C4-2B (cell line): ENCODE measurements at regions not wholly inside any gene's neighbourhood (a gene's known extent, or its start where the extent isn't known, plus 50 kb on each side); places are given as distances from the start of the nearest gene placed in this dataset.

ENCODE experiments used
- H3K27ac ChIP-seq: fragments of 450-650 bp; 2 replicates; pipeline ENCODE4 v1.5.1; 2017
- ZFX ChIP-seq: fragments of 450-650 bp; IDR thresholded peaks from 2 replicates; pipeline ENCODE4 v1.6.1; 2017
- TF ChIP-seq, protein P1 (sequence below): fragments of 450-650 bp; conservative IDR thresholded peaks from 2 replicates; pipeline ENCODE4 v1.5.1; 2017; ENCODE audit warnings: mild to moderate bottlenecking

DNA sequence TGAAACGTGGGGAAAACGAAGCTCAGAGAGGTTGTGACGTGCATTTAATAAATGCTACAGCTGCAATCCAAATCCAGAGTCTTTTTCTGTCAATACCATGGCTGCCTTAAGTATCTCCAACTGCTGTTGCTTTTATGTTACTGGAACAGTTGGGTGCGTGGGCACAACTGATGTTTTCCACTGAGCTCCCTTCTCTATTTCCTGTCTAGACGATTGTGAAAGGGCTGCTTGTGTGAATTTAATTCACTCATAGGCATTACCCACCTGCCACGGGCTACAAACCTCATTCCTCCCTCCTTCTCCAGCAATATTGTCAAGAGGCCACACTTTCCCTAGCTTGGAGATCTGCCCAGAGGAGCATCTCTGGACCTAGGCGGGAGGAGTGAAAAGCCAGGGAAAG lies 526.0 kb downstream of the MID1IP1 start:
- no peak overlapping the region for H3K27ac ChIP-seq
- TF ChIP-seq, protein P1, sequence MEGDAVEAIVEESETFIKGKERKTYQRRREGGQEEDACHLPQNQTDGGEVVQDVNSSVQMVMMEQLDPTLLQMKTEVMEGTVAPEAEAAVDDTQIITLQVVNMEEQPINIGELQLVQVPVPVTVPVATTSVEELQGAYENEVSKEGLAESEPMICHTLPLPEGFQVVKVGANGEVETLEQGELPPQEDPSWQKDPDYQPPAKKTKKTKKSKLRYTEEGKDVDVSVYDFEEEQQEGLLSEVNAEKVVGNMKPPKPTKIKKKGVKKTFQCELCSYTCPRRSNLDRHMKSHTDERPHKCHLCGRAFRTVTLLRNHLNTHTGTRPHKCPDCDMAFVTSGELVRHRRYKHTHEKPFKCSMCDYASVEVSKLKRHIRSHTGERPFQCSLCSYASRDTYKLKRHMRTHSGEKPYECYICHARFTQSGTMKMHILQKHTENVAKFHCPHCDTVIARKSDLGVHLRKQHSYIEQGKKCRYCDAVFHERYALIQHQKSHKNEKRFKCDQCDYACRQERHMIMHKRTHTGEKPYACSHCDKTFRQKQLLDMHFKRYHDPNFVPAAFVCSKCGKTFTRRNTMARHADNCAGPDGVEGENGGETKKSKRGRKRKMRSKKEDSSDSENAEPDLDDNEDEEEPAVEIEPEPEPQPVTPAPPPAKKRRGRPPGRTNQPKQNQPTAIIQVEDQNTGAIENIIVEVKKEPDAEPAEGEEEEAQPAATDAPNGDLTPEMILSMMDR = no peak
- TF ChIP-seq ZFX = no peak

DNA sequence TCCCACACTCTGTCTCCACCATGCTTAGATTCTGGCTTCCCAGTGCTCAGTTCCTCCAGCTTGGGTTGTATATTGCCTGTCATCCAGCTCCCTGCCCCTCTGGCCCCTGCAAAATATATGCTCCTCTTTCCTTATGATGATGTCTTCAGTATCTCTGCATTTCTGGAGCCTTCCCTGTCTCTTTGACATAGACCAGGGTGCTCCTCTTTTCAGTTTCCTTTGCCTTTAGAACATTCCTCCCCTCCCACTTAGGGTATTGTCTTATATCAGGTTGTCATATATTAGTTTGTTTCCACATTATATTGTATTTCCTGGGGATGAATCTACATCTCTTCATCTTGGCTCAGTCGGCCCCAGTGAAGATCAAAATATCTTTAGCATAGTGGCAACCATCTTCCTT lies 526.4 kb downstream of the MID1IP1 start:
- TF ChIP-seq, protein P1 = no peak
- H3K27ac ChIP-seq = no peak overlapping the region

DNA sequence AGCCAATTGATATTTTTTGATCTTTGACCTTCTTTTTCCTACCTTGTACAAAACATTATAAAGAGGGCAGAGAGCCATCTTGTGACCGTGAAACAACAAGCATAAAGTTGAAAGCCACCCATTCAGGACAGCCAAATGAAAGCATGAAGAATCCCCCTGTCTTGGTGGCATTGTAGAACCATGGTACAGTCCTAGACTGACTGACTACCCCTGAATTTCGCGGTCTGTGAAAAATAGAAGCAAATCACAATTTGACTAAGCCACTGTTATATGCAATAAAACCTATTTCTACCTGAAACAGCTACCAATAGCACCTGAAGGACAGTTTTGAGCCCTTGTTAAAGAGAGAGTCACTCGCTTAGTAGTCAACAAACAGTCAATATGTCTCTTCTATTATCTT lies 527.4 kb downstream of the MID1IP1 start:
- H3K27ac ChIP-seq = no peak overlapping the region
- TF ChIP-seq, protein P1 = no peak
- TF ChIP-seq ZFX = no peak

DNA sequence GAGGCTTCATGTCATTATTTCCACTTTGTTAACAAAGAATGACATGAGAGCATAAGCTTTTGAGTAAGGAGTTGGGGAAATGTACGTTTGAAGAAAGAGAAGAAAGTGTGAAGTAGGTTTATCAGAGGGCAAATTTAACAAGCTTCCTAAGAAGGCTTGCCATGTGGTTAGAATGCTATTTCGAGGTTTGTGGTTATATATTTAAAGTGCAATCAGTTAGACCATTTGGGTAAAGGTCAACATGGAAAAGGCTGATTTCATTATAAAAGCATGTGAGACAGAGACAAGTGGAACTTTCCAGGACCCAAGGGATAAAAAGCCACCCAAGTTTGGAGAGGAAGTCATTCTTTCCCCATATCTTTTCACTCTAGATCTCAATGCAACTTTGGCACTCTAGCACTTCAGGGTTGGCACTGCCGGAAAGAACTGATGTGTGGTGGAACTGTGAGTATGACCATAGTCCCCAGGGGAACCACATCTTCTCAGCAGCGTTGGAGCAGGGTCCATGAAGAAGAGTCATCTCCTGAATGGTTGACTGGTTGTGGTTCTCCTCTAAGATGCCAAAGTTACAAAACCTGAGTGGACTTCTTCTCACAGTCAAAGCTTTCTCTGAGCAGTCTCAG lies 529.9 kb downstream of the MID1IP1 start:
- no peak overlapping the region for H3K27ac ChIP-seq
- TF ChIP-seq, protein P1 = no peak
- no peak for TF ChIP-seq ZFX

DNA sequence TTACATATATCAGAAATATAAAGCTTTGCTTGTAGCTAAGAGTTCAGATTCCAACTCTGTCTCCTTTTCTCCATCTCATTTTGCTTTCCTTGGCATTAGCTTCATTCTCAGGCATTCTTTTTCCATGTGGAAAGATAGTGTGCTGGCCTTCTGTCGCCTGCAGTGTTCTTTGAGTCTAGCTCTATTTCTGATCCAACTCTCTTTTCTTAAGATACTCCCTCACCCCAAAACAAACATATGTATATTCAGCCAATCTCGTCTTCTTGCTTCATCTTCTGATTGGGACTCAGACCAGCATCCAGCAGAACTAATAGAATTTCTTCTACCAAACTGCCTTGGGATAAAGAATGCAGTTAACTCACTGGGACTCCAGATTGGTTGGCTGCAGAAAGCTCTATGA lies 532.2 kb downstream of the MID1IP1 start:
- TF ChIP-seq ZFX = no peak
- no peak overlapping the region for H3K27ac ChIP-seq

DNA sequence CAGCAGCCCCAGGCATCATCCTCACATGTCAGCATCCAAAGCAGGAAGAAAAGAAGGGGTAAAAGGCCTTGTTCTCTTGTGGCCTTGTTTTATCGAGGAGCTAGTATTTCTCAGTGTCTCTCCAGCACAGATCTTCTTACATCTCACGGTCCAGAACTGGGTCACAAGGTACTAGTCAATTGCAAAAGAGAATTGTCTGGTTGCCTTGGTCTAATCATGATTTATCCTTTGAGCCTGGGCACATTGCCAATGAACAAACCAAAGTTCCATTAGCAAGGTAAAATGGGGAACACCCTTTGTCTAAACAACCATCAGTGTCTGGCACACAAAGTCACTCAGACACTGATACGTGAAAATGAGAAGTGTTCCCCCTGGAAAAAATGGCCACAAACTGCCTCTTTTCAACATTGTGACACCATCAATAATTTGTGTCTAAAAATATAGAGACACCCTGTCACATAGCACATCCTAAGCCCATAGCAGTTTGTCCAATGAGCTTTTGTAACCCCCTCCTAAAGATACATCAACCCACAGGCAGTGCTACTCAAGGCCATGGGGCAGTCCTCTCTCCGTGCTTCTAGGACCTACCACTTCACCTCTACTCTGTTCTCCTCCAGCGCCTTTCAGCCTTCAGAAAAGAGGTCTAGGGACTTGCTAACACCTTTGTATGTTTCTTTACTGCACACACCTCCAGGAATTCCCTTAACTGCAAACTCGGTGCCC lies 534.4 kb downstream of the MID1IP1 start:
- no peak for TF ChIP-seq ZFX
- TF ChIP-seq, protein P1 = no peak
- H3K27ac ChIP-seq = peak overlapping the region; percentile 80

DNA sequence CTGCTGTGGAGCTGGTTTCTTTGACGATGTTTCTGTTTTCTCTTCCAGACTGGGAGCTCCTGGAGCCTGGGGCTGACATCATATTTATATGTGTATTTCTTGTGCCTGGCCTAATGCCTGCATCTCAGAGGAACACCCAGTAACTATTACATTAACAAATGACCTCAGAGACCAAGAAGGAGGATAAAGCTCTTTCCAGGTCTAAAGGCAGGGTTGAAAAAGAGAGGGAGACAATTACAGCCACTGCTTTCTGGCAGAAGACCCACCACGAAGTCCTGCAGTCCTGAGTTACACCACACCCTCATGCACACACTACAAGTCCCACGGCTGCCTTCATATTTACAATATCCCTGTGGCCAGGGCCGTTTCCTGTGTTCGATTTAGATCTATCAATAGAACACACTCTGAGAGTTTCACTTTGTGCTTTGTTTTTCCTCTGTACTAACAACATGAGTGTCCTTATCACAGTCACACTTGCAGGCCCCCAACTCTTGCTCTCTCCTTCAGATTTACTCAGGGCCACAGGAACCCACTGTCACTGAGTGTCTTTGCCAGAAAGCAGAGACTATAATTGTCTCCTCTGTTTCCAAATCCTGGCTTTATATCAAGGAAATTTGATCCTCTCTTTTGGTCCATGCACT lies 535.5 kb downstream of the MID1IP1 start:
- H3K27ac ChIP-seq = peak overlapping the region; percentile 80
- TF ChIP-seq, protein P1 = no peak
- TF ChIP-seq ZFX = no peak
